PFSK-1 (cell line): ENCODE measurements at regions not wholly inside any gene's neighbourhood (a gene's known extent, or its start where the extent isn't known, plus 50 kb on each side); places are given as distances from the start of the nearest gene placed in this dataset.

ENCODE experiments used
- FOXP2 ChIP-seq: optimal IDR thresholded peaks from 2 replicates; pipeline ENCODE3; 2011; ENCODE audit warnings: borderline replicate concordance, control low read depth, inconsistent platforms; ENCODE audit not compliant: insufficient read depth; ENCODE audit errors: extremely low read length, extremely low read depth
- POLR2AphosphoS5 ChIP-seq: IDR thresholded peaks from 2 replicates; pipeline ENCODE4 v1.6.1; 2012; ENCODE audit warnings: low read depth, mild to moderate bottlenecking, control low read depth, low read length, moderate library complexity
- REST ChIP-seq, 2 experiments: IDR thresholded peaks; 2 replicates each; pipeline versions ENCODE4 v1.6.1 to v1.8.0; 2011 to 2012; ENCODE audit warnings: low read depth in 2 of 2, low read length in 2 of 2, control low read depth in 1 of 2, inconsistent platforms in 1 of 2, mild to moderate bottlenecking in 1 of 2, moderate library complexity in 1 of 2; ENCODE audit not compliant: insufficient read depth in 1 of 2
- SIN3A ChIP-seq: IDR thresholded peaks from 2 replicates; pipeline ENCODE4 v1.6.1; 2012; ENCODE audit warnings: mild to moderate bottlenecking, low read length, moderate library complexity, borderline replicate concordance; ENCODE audit not compliant: insufficient read depth
- TAF1 ChIP-seq: IDR thresholded peaks from 2 replicates; pipeline ENCODE4 v1.6.1; 2012; ENCODE audit warnings: low read length, control low read depth, borderline replicate concordance; ENCODE audit not compliant: insufficient read depth

GRCh38 chr7:116447436-116447835, 52.1 kb upstream of the CAV2 start:
- TF ChIP-seq POLR2AphosphoS5 = no peak
- TF ChIP-seq FOXP2 = no peak
- TF ChIP-seq SIN3A = no peak
- TF ChIP-seq TAF1 = no peak
- TF ChIP-seq REST (IDR thresholded peaks at IDR 0.05; ENCODE audit: insufficient read depth in 1 of 2, low read depth in 2 of 2, low read length in 2 of 2) = no peak

GRCh38 chr7:116447966-116448839, 51.3 kb upstream of the CAV2 start:
- TF ChIP-seq TAF1 (no peak), SIN3A (no peak), REST (IDR thresholded peaks at IDR 0.05; ENCODE audit: insufficient read depth in 1 of 2, low read depth in 2 of 2, low read length in 2 of 2) (no peak), POLR2AphosphoS5 (no peak), FOXP2 (no peak)

GRCh38 chr7:116449441-116449840, 50.1 kb upstream of the CAV2 start:
- TF ChIP-seq REST (IDR thresholded peaks at IDR 0.05; ENCODE audit: insufficient read depth in 1 of 2, low read depth in 2 of 2, low read length in 2 of 2) (no peak), SIN3A (no peak), TAF1 (no peak), POLR2AphosphoS5 (no peak), FOXP2 (no peak)
